Epithelial cell of prostate (primary cell): ENCODE measurements at regions not wholly inside any gene's neighbourhood (a gene's known extent, or its start where the extent isn't known, plus 50 kb on each side); places are given as distances from the start of the nearest gene placed in this dataset.
A peak's percentile ranks its signal among the peaks of the same experiment; 100 is the strongest.
"Not testable (repeated sequence)": the region's sequence is repeated elsewhere in the genome, so short reads cannot be mapped to it uniquely, and the experiment has no call there.

Experiments used
- DNase-seq: peaks from one replicate; pipeline ENCODE4 v3.0.0-alpha.2; 2011; ENCODE audit warnings: low read depth, low spot score
- H3K27ac ChIP-seq: fragments of 450-650 bp; 2 replicates; pipeline ENCODE4 v1.5.1; 2017; ENCODE audit warnings: mild to moderate bottlenecking

GRCh38 chr4:3376266-3376665 is 65.5 kb upstream of the HGFAC start:
- no peak overlapping the region for H3K27ac ChIP-seq
- DNase-seq: no peak

GRCh38 chr4:3377557-3377956 is 64.2 kb upstream of the HGFAC start:
- no peak overlapping the region for H3K27ac ChIP-seq
- DNase-seq: no peak

GRCh38 chr4:3380336-3380735 is 61.4 kb upstream of the HGFAC start:
- not testable (repeated sequence) for DNase-seq, H3K27ac ChIP-seq

- not testable (repeated sequence) for H3K27ac ChIP-seq, DNase-seq
Measured at GRCh38 chr4:3381208-3381607, 60.6 kb upstream of the HGFAC start.

- no peak for DNase-seq
- no peak overlapping the region for H3K27ac ChIP-seq
Measured at GRCh38 chr4:3382251-3382650, 59.5 kb upstream of the HGFAC start.

GRCh38 chr4:3384391-3384770 is 57.4 kb upstream of the HGFAC start:
- peak; percentile 49 for DNase-seq
- peak overlapping the region; percentile 100 for H3K27ac ChIP-seq

- peak; percentile 69 for DNase-seq
- peak overlapping the region; percentile 100 for H3K27ac ChIP-seq
Measured at GRCh38 chr4:3384771-3385710, 56.7 kb upstream of the HGFAC start.

GRCh38 chr4:3385711-3386420 is 55.9 kb upstream of the HGFAC start:
- peak; percentile 94 for DNase-seq
- peak overlapping the region; percentile 100 for H3K27ac ChIP-seq

GRCh38 chr4:3386526-3386925 is 55.2 kb upstream of the HGFAC start:
- peak overlapping the region; percentile 100 for H3K27ac ChIP-seq
- peak; percentile 40 for DNase-seq

- no peak for DNase-seq
- peak overlapping the region; percentile 100 for H3K27ac ChIP-seq
Measured at GRCh38 chr4:3387154-3387942, 54.4 kb upstream of the HGFAC start.

- peak overlapping the region; percentile 100 for H3K27ac ChIP-seq
- peak; percentile 33 for DNase-seq
Measured at GRCh38 chr4:3387943-3388361, 53.8 kb upstream of the HGFAC start.

- peak; percentile 55 for DNase-seq
- peak overlapping the region; percentile 100 for H3K27ac ChIP-seq
Measured at GRCh38 chr4:3388471-3389232, 53.1 kb upstream of the HGFAC start.

- peak overlapping the region; percentile 100 for H3K27ac ChIP-seq
- no peak for DNase-seq
Measured at GRCh38 chr4:3389233-3390215, 52.2 kb upstream of the HGFAC start.

- peak overlapping the region; percentile 100 for H3K27ac ChIP-seq
- DNase-seq: no peak
Measured at GRCh38 chr4:3390288-3390811, 51.4 kb upstream of the HGFAC start.

- no peak for DNase-seq
- no peak overlapping the region for H3K27ac ChIP-seq
Measured at GRCh38 chr4:3391422-3391821, 50.3 kb upstream of the HGFAC start.
